Skeletal muscle satellite cell (primary cell): ENCODE measurements at regions not wholly inside any gene's neighbourhood (a gene's known extent, or its start where the extent isn't known, plus 50 kb on each side); places are given as distances from the start of the nearest gene placed in this dataset.

ENCODE experiments used
- H3K27me3 ChIP-seq: 2 replicates; pipeline ENCODE4 v1.7.0; 2013; ENCODE audit warnings: low read length; ENCODE audit not compliant: control insufficient read depth, insufficient read depth
- H3K36me3 ChIP-seq: 2 replicates; pipeline ENCODE4 v1.7.0; 2013; ENCODE audit warnings: mild to moderate bottlenecking, control low read depth, low read length; ENCODE audit not compliant: insufficient read depth
- H3K4me1 ChIP-seq: 2 replicates; pipeline ENCODE4 v1.7.0; 2013; ENCODE audit warnings: low read length; ENCODE audit not compliant: control insufficient read depth, insufficient read depth
- H3K4me2 ChIP-seq: 2 replicates; pipeline ENCODE4 v1.7.0; 2013; ENCODE audit warnings: mild to moderate bottlenecking, low read length
- H3K4me3 ChIP-seq: 2 replicates; pipeline ENCODE4 v1.7.0; 2013; ENCODE audit warnings: low read length
- H3K9ac ChIP-seq: 2 replicates; pipeline ENCODE4 v1.7.0; 2013; ENCODE audit warnings: mild to moderate bottlenecking, low read depth, low read length, moderate library complexity
- H3K9me3 ChIP-seq: replicated peaks from 2 replicates; pipeline ENCODE4 v1.7.0; 2013; ENCODE audit warnings: mild to moderate bottlenecking, control low read depth, low read length

DNA sequence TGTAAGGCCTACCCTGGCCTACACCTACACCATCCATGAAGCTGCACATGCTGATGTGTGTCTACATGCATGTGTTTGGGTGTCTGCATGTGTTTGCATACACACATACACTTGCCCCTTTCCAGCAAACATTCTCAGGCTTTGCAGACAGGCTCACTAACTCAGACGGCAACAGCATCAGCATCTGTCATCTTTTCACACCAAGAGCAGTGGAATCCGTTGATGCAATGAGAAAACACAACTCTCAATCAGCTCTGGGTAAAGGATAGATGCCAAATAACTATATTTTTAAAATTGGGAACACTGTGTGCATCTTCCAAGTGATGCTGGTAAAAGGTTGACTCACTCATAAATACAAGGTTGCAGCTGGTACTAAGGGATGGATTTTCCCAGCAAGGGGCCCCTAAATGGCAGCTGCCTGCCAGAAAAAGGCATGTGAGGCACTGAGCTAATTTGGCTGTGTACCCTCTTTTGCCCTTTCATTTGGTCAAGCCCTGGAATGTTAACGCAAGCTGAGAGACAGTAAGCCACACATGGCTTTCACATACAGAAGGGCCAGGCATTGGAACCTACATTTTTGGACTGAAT is 296.3 kb upstream of the NPSR1 start:
- Histone ChIP-seq H3K4me3 (no peak overlapping the region), H3K27me3 (no peaks in the 10 kb centered on the region), H3K4me1 (no peaks in the 10 kb centered on the region), H3K9ac (no peak overlapping the region), H3K4me2 (no peak overlapping the region), H3K9me3 (no peaks in the 10 kb centered on the region), H3K36me3 (no peaks in the 10 kb centered on the region)

DNA sequence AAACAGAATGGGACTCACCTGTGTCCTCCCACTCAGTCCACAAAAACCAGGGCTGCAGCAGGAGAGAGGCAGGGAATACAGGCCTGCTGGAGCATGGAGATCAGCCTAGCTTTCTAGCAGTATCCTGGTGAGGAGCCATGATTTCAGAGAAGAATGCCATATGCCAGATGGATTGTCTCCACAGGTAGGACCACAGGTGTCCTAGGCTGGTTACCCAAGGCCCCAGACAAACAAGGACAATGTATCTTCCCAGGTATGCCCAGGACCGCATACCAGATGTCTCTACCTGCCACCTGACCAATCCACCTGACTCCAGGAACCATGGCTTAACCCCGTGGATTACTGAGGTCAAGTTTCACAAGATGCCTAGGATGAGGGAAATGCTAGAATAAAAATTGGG is 295.4 kb upstream of the NPSR1 start:
- Histone ChIP-seq H3K4me1 (no peaks in the 10 kb centered on the region), H3K9ac (no peak overlapping the region), H3K4me3 (no peak overlapping the region), H3K9me3 (no peaks in the 10 kb centered on the region), H3K36me3 (no peaks in the 10 kb centered on the region), H3K4me2 (no peak overlapping the region), H3K27me3 (no peaks in the 10 kb centered on the region)

DNA sequence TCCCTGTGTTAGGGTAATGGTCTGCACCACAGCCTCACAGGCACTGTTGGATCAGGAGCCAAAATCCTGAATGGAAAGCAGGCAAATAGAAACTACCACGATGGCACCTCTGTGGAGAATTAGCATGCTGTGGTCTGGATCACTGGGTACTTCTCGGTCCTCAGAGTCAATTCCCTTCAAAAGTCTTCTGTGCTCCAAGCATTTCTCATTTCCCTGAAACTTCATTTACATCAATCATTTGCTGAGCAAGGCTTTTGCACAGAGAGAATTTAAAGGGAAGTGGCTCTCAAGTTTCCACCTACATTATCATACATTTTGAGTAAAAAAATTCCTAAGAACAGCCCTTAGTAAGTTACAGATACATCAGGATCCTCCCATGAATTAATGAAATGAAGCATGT is 293.9 kb upstream of the NPSR1 start:
- Histone ChIP-seq H3K9me3 (no peaks in the 10 kb centered on the region), H3K4me1 (no peaks in the 10 kb centered on the region), H3K4me2 (no peak overlapping the region), H3K27me3 (no peaks in the 10 kb centered on the region), H3K4me3 (no peak overlapping the region), H3K36me3 (no peaks in the 10 kb centered on the region), H3K9ac (no peak overlapping the region)

DNA sequence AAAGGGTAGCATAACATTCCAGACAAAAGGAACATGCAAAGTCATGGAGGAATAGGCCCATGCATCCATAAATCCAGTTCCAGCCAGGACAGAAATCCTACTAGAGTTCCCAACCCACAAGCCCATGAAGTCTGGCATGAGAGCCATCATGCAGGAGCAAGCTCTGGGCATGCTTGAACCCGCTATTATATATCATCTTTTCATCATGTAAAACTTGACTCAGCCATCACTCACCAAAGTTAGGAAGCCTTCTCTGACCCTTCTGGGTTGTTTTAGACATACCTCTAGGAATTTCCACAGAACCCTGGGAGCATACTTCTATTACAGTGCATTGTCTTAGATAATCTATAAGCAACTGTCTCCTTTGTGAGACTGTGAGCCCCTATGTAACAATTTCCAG is 293.0 kb upstream of the NPSR1 start:
- H3K9ac ChIP-seq, result no peak overlapping the region
- no peaks in the 10 kb centered on the region for H3K27me3 ChIP-seq
- no peak overlapping the region for H3K4me2 ChIP-seq
- no peaks in the 10 kb centered on the region for H3K4me1 ChIP-seq
- no peak overlapping the region for H3K4me3 ChIP-seq
- no peaks in the 10 kb centered on the region for H3K36me3 ChIP-seq
- no peaks in the 10 kb centered on the region for H3K9me3 ChIP-seq

DNA sequence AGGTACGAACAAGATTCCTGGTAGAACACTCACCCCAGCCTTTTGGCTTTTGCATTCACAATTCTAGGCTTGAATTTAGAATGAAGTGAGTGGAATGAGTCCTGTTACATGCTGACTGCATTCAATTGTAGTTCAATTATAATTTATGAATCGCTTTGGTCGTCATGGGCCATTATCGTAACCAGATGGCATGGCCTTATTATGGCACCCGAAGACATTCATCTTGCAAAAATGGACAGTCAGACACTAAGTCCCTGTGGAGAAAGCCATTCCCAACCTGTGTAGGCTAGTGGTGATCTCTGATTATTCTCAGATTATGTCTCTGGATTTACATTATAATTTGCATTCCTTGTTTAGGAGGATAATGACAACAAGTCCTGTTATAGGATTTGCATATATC is 292.4 kb upstream of the NPSR1 start:
- H3K4me2 ChIP-seq, result no peak overlapping the region
- H3K9ac ChIP-seq, result no peak overlapping the region
- no peaks in the 10 kb centered on the region for H3K36me3 ChIP-seq
- no peaks in the 10 kb centered on the region for H3K4me1 ChIP-seq
- H3K27me3 ChIP-seq, result no peaks in the 10 kb centered on the region
- no peak overlapping the region for H3K4me3 ChIP-seq
- no peaks in the 10 kb centered on the region for H3K9me3 ChIP-seq

DNA sequence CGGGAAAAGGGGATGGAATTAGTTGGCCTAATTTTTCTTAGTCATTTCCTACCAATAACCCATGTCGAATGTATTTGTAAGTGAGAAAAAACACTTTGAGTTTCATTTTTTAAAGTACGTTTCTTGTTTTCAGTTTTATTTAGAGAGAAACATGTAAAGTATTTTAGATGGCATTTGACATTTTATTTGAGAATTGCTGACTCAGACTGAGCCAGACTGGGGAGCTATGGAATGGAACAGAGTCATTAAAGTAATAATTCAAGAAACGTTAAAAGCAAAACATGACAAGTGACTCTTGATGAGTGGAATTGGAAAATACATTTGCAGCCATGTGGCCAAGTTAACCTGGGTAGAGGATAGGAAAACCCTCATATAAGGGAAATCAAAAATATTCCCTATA is 286.1 kb upstream of the NPSR1 start:
- Histone ChIP-seq H3K36me3 (no peaks in the 10 kb centered on the region), H3K4me1 (no peaks in the 10 kb centered on the region), H3K27me3 (no peaks in the 10 kb centered on the region), H3K9ac (no peak overlapping the region), H3K4me3 (no peak overlapping the region), H3K4me2 (no peak overlapping the region), H3K9me3 (no peaks in the 10 kb centered on the region)

DNA sequence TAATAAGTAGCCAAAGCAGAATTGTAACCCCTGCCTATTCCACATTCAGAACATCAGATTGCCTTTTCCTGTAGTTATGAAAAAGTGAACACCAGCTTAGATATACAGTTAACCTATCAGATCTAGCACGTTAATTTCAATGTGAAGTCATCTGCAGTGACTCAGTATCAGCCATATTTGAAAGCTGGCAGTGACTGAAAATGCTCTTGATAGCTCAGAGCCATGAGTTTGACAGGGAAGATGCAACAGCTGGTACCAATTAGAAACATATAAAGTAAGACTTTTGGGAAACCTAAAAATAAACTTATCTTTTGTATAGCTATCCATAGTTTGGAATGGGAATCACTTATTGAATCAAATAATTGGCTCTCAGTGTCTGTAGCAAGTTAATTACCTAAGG is 284.1 kb upstream of the NPSR1 start:
- no peak overlapping the region for H3K9ac ChIP-seq
- H3K4me3 ChIP-seq, result no peak overlapping the region
- H3K36me3 ChIP-seq, result no peaks in the 10 kb centered on the region
- H3K9me3 ChIP-seq, result no peaks in the 10 kb centered on the region
- H3K4me2 ChIP-seq, result no peak overlapping the region
- H3K27me3 ChIP-seq, result no peaks in the 10 kb centered on the region
- H3K4me1 ChIP-seq, result no peaks in the 10 kb centered on the region

DNA sequence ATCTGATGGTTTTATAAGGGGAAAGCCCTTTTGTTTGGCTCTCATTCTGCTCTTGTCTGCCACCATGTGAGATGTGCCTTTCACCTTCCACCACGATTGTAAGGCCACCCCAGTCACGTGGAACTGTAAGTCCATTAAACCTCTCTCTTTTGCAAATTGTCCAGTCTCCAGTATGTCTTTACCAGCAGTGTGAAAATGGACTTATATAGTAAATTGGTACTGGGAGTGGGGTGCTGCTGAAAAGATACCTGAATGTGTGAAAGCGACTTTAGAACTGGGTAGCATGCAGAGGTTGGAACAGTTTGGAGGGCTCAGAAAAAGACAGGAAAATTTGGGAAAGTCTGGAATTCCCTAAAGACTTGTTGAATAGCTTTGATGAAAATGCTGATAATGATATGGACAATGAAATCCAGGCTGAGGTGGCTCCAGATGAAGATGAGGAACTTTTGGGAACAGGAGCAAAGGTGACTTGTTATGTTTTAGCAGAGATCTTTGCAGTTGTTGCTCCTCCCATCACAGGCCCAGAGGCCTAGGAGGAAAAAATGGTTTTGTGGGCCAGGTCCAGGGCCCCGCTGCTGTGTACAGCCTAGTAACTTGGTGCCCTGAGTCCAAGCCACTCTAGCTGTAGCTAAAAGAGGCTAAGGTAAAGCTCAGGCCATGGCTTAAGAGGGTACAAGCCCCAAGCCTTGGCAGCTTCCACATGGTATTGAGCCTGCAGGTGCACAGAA is 275.7 kb upstream of the NPSR1 start:
- H3K9me3 ChIP-seq, result no peaks in the 10 kb centered on the region

DNA sequence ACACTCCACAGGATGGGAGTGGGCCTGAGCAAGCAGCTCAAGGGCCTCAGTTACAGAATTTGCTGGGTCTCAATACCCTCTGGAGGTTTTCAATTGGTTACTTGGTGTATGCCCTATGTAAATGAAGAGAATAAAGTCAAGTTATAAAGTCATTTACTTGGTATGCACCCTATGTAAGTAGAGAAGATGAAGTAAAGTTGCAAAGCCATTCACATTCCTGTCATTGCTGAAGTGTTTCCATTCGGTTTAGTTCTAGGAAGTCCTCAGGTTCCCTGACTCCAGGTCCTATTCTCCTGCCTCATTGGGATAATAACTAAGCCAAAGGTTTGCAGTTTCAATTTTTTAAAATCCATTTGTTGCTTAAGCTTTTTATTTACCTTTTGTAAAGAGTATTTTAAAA is 272.6 kb upstream of the NPSR1 start:
- Histone ChIP-seq H3K9me3 (no peaks in the 10 kb centered on the region), H3K9ac (no peak overlapping the region), H3K4me3 (no peak overlapping the region), H3K4me2 (no peak overlapping the region), H3K4me1 (no peaks in the 10 kb centered on the region), H3K36me3 (no peaks in the 10 kb centered on the region), H3K27me3 (peaks cover 4% of the 10 kb centered on the region)

More for the DNA sequence above, 275.7 kb upstream of the NPSR1 start:
- no peaks in the 10 kb centered on the region for H3K36me3 ChIP-seq
- H3K9ac ChIP-seq, result no peak overlapping the region
- H3K4me3 ChIP-seq, result no peak overlapping the region
- no peak overlapping the region for H3K4me2 ChIP-seq
- no peaks in the 10 kb centered on the region for H3K4me1 ChIP-seq
- H3K27me3 ChIP-seq, result no peaks in the 10 kb centered on the region

DNA sequence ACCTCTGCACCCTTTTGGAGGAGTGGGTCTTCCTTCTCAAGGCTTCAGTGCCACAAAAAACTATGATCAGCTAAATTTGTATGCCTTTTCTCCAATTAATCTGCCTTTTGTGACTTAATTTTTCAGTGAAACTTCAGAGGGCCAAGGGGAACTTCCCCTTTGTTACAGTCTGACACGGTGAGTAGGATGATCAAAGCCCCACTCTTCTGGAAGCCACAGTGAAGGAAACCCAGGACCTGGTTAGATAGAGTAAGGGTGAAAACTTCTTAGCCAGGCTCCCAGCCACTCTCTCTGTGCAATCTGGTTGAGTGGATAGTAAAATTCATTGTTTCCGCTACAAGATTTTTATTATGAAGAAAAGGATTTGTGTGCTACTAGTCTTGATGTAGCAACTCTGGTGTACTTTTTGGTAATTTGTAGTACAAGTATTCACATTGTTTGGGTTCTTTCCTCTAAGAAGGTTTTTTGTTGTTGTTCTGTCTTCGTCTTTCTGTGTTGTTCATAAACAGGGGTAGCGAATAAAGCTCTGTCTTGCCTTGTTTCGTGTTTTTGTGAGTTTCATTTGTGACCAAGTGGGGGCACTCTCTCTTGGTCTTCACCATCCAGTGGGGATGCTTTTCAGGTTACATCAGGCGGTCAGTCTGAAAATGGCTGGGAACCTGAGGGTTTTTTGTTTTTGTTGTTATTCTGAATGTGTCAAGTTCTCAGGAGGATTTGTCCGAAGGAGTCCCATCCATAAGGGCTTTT is 268.5 kb upstream of the NPSR1 start:
- peaks cover 4% of the 10 kb centered on the region for H3K27me3 ChIP-seq
- no peaks in the 10 kb centered on the region for H3K36me3 ChIP-seq
- no peaks in the 10 kb centered on the region for H3K9me3 ChIP-seq
- H3K4me1 ChIP-seq, result no peaks in the 10 kb centered on the region
- H3K4me3 ChIP-seq, result no peak overlapping the region
- H3K4me2 ChIP-seq, result no peak overlapping the region
- no peak overlapping the region for H3K9ac ChIP-seq

DNA sequence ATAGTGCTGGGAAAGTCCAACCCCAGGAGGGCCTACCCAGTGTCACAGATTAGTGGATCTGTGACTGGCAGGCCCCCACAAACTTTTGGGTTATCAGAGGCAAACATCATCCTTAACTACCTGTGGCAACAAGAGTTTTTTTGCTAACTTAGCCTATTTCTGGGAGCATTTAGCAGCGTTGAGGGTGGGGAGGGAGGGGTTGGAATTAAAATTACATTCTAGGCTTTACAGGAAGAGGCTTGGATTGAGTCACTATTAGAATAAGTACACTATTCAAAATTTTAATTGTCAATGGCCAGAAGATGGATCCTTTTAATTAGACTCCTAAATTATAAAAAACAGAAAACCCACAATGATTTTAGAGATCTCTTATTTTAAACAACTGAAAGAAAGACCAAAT is 267.9 kb upstream of the NPSR1 start:
- no peaks in the 10 kb centered on the region for H3K9me3 ChIP-seq
- no peak overlapping the region for H3K9ac ChIP-seq
- H3K36me3 ChIP-seq, result no peaks in the 10 kb centered on the region
- H3K4me1 ChIP-seq, result no peaks in the 10 kb centered on the region
- no peak overlapping the region for H3K4me2 ChIP-seq
- H3K27me3 ChIP-seq, result peaks cover 4% of the 10 kb centered on the region
- no peak overlapping the region for H3K4me3 ChIP-seq

DNA sequence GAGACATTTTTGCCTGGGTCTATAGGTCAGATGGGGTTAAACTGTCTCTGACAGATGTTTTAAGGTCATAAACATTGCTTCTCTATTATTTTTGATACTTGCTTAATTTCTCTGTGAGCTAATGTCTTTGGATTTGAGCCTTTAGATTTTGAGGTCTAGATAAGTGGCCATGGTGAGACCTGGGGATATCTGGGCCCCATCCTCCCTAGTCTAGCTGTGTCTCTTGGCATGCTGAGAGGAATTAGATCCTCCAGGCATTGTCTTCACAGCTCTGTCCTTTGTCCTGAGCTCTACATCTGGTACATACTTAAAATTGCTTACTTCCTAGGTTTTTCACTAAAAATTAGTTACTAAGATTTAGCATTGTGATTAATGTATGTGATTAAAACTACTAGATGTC is 265.0 kb upstream of the NPSR1 start:
- Histone ChIP-seq H3K36me3 (no peaks in the 10 kb centered on the region), H3K4me3 (no peak overlapping the region), H3K27me3 (peaks cover 4% of the 10 kb centered on the region), H3K4me1 (no peaks in the 10 kb centered on the region), H3K9me3 (no peaks in the 10 kb centered on the region), H3K9ac (no peak overlapping the region), H3K4me2 (no peak overlapping the region)
